Activated gamma-delta T cell treated with anti-CD3 and anti-CD28 coated beads, Interleukin-2, amount 50 U/mL, for 16 hours (primary cell): ENCODE measurements at regions not wholly inside any gene's neighbourhood (a gene's known extent, or its start where the extent isn't known, plus 50 kb on each side); places are given as distances from the start of the nearest gene placed in this dataset.
"Not testable (repeated sequence)": the region's sequence is repeated elsewhere in the genome, so short reads cannot be mapped to it uniquely, and the experiment has no call there.

Source experiments
- DNase-seq: peaks from one replicate; pipeline ENCODE4 v3.0.0-alpha.2; 2020; ENCODE audit warnings: low read depth

- DNase-seq, result no peak
Measured at GRCh38 chr1:60886793-60887331, 195.5 kb upstream of the NFIA start.

GRCh38 chr1:60886090-60886489 lies 196.3 kb upstream of the NFIA start:
- no peak for DNase-seq

GRCh38 chr1:60880202-60880601 lies 202.2 kb upstream of the NFIA start:
- DNase-seq, result no peak

GRCh38 chr1:60878323-60878722 lies 204.0 kb upstream of the NFIA start:
- DNase-seq, result no peak

GRCh38 chr1:60877376-60877775 lies 205.0 kb upstream of the NFIA start:
- DNase-seq, result no peak

- no peak for DNase-seq
Measured at GRCh38 chr1:60876952-60877351, 205.4 kb upstream of the NFIA start.

GRCh38 chr1:60875138-60875537 lies 207.2 kb upstream of the NFIA start:
- no peak for DNase-seq

GRCh38 chr1:60874718-60875117 lies 207.6 kb upstream of the NFIA start:
- DNase-seq, result no peak

GRCh38 chr1:60873396-60873795 lies 209.0 kb upstream of the NFIA start:
- DNase-seq, result not testable (repeated sequence)

- no peak for DNase-seq
Measured at GRCh38 chr1:60872426-60873054, 209.8 kb upstream of the NFIA start.

- no peak for DNase-seq
Measured at GRCh38 chr1:60870269-60870865, 212.0 kb upstream of the NFIA start.

- no peak for DNase-seq
Measured at GRCh38 chr1:60868901-60869663, 213.3 kb upstream of the NFIA start.

- DNase-seq, result no peak
Measured at GRCh38 chr1:60867782-60868181, 214.6 kb upstream of the NFIA start.

- no peak for DNase-seq
Measured at GRCh38 chr1:60866917-60867531, 215.3 kb upstream of the NFIA start.

- DNase-seq, result no peak
Measured at GRCh38 chr1:60866226-60866900, 216.0 kb upstream of the NFIA start.

- DNase-seq, result no peak
Measured at GRCh38 chr1:60865166-60865565, 217.2 kb upstream of the NFIA start.

GRCh38 chr1:60864722-60865121 lies 217.6 kb upstream of the NFIA start:
- DNase-seq, result no peak

- DNase-seq, result no peak
Measured at GRCh38 chr1:60863131-60863530, 219.2 kb upstream of the NFIA start.

- DNase-seq, result no peak
Measured at GRCh38 chr1:60861961-60862567, 220.3 kb upstream of the NFIA start.

- DNase-seq, result no peak
Measured at GRCh38 chr1:60859111-60859510, 223.2 kb upstream of the NFIA start.

GRCh38 chr1:60857851-60858250 lies 224.5 kb upstream of the NFIA start:
- DNase-seq, result no peak

- no peak for DNase-seq
Measured at GRCh38 chr1:60850084-60850483, 232.3 kb upstream of the NFIA start.
